PFSK-1 (cell line): ENCODE measurements at regions not wholly inside any gene's neighbourhood (a gene's known extent, or its start where the extent isn't known, plus 50 kb on each side); places are given as distances from the start of the nearest gene placed in this dataset.

Experiments
- POLR2AphosphoS5 ChIP-seq: IDR thresholded peaks from 2 replicates; pipeline ENCODE4 v1.6.1; 2012; ENCODE audit warnings: low read depth, mild to moderate bottlenecking, control low read depth, low read length, moderate library complexity
- SIN3A ChIP-seq: IDR thresholded peaks from 2 replicates; pipeline ENCODE4 v1.6.1; 2012; ENCODE audit warnings: mild to moderate bottlenecking, low read length, moderate library complexity, borderline replicate concordance; ENCODE audit not compliant: insufficient read depth
- TAF1 ChIP-seq: IDR thresholded peaks from 2 replicates; pipeline ENCODE4 v1.6.1; 2012; ENCODE audit warnings: low read length, control low read depth, borderline replicate concordance; ENCODE audit not compliant: insufficient read depth
- TF ChIP-seq, protein P1 (sequence below), 2 experiments: IDR thresholded peaks; 2 replicates each; pipeline versions ENCODE4 v1.6.1 to v1.8.0; 2011 to 2012; ENCODE audit warnings: low read depth in 2 of 2, low read length in 2 of 2, control low read depth in 1 of 2, inconsistent platforms in 1 of 2, mild to moderate bottlenecking in 1 of 2, moderate library complexity in 1 of 2; ENCODE audit not compliant: insufficient read depth in 1 of 2

DNA sequence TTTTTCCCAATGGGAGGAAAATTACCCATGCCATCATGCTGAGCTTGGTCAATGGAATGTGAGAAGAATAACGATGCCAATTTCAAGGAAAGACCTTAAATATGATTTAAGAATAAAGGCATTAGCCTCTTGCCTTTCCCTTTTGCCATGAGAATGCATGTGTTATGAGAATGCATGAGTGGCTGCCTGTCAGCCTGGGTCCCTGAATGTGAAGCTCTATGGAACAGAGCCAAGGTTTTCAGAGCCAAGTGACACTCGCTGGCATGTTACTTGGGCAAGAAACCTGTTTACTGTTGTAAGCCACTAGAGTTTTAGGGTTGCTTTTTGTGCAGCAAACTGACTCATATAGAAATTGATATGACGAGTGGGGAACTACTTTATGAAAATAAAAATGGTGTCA is 75.7 kb downstream of the JRKL start:
- TF ChIP-seq, protein P1, sequence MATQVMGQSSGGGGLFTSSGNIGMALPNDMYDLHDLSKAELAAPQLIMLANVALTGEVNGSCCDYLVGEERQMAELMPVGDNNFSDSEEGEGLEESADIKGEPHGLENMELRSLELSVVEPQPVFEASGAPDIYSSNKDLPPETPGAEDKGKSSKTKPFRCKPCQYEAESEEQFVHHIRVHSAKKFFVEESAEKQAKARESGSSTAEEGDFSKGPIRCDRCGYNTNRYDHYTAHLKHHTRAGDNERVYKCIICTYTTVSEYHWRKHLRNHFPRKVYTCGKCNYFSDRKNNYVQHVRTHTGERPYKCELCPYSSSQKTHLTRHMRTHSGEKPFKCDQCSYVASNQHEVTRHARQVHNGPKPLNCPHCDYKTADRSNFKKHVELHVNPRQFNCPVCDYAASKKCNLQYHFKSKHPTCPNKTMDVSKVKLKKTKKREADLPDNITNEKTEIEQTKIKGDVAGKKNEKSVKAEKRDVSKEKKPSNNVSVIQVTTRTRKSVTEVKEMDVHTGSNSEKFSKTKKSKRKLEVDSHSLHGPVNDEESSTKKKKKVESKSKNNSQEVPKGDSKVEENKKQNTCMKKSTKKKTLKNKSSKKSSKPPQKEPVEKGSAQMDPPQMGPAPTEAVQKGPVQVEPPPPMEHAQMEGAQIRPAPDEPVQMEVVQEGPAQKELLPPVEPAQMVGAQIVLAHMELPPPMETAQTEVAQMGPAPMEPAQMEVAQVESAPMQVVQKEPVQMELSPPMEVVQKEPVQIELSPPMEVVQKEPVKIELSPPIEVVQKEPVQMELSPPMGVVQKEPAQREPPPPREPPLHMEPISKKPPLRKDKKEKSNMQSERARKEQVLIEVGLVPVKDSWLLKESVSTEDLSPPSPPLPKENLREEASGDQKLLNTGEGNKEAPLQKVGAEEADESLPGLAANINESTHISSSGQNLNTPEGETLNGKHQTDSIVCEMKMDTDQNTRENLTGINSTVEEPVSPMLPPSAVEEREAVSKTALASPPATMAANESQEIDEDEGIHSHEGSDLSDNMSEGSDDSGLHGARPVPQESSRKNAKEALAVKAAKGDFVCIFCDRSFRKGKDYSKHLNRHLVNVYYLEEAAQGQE (IDR thresholded peaks at IDR 0.05; ENCODE audit: insufficient read depth in 1 of 2, low read depth in 2 of 2, low read length in 2 of 2), result no peak
- TF ChIP-seq TAF1 (no peak), POLR2AphosphoS5 (no peak), SIN3A (no peak)
